Astrocyte of the cerebellum (primary cell): ENCODE measurements at regions not wholly inside any gene's neighbourhood (a gene's known extent, or its start where the extent isn't known, plus 50 kb on each side); places are given as distances from the start of the nearest gene placed in this dataset.

Experiments used
- DNase-seq: peaks from one replicate; pipeline ENCODE4 v3.0.0-alpha.2; 2011; ENCODE audit warnings: low read depth
- H3K4me3 ChIP-seq: 2 replicates; pipeline ENCODE4 v1.5.1; 2011; ENCODE audit warnings: mild to moderate bottlenecking, low read depth, low read length, moderate library complexity
- in situ Hi-C: cut with HindIII; loops from 2 replicates; pipeline ENCODE4 v1.10.0; 2017; ENCODE audit warnings: low sequenced_read_pairs
- TF ChIP-seq, protein P1 (sequence below): IDR thresholded peaks from 2 replicates; pipeline ENCODE4 v1.5.1; 2012; ENCODE audit warnings: low read length, low read depth, moderate library complexity, mild to moderate bottlenecking; ENCODE audit errors: missing control alignments

GRCh38 chr2:126399001-126399400 is 257.0 kb upstream of the GYPC start:
- TF ChIP-seq, protein P1, sequence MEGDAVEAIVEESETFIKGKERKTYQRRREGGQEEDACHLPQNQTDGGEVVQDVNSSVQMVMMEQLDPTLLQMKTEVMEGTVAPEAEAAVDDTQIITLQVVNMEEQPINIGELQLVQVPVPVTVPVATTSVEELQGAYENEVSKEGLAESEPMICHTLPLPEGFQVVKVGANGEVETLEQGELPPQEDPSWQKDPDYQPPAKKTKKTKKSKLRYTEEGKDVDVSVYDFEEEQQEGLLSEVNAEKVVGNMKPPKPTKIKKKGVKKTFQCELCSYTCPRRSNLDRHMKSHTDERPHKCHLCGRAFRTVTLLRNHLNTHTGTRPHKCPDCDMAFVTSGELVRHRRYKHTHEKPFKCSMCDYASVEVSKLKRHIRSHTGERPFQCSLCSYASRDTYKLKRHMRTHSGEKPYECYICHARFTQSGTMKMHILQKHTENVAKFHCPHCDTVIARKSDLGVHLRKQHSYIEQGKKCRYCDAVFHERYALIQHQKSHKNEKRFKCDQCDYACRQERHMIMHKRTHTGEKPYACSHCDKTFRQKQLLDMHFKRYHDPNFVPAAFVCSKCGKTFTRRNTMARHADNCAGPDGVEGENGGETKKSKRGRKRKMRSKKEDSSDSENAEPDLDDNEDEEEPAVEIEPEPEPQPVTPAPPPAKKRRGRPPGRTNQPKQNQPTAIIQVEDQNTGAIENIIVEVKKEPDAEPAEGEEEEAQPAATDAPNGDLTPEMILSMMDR, result no peak
- H3K4me3 ChIP-seq, result no peak overlapping the region
- in situ Hi-C loops, result no loop called here
- DNase-seq, result no peak

- in situ Hi-C loops, result no loop called here
Observed at GRCh38 chr2:126403039-126403628, 252.8 kb upstream of the GYPC start.

DNA sequence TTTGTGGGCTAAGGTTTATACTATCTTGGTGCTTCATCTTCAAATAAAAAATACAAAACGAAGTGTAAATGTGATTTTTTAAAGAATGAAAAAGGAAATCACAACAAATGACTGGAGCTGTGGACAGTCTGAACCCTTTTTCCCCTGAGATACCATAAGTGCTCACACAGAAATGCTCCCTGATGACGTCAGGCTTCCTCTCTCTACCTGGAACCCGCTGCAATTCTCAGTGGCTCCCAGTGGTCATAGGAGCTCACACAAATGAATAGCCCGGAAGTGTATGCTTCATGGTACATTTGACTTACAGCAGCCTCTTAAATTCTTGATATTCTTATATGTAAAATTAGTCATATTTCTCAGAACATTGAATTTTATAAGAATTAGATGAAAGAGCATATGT is 249.7 kb upstream of the GYPC start:
- TF ChIP-seq, protein P1, result no peak
- in situ Hi-C loops, result no loop called here

More at GRCh38 chr2:126403039-126403628, 252.8 kb upstream of the GYPC start:
- DNase-seq, result no peak
- no peak overlapping the region for H3K4me3 ChIP-seq
- TF ChIP-seq, protein P1, result no peak

DNA sequence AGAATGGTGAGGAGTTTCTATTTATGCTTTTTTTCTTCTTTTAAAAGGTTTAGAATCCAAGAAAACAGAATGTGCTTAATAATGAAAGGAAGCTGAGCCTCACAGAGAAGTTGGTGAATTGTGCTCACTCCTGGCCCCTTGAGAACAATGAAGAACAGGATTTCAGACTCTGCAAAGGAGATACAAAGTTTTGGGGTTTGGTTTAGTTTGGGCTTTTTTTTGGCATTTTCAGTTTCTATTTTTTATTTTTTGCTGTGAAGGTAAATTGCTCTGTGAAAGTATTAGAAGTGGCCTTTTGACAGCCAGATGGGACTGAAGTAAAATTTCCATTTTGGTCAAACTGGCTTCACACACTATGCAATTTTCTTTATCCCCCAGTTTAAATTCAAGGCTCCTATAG is 247.3 kb upstream of the GYPC start:
- TF ChIP-seq, protein P1, result no peak
- in situ Hi-C loops, result no loop called here
- DNase-seq, result no peak
- H3K4me3 ChIP-seq, result no peak overlapping the region

More for the DNA sequence above, 249.7 kb upstream of the GYPC start:
- DNase-seq, result no peak
- H3K4me3 ChIP-seq, result no peak overlapping the region

GRCh38 chr2:126409850-126410249 is 246.1 kb upstream of the GYPC start:
- no peak for DNase-seq
- TF ChIP-seq, protein P1, result no peak
- no peak overlapping the region for H3K4me3 ChIP-seq
- in situ Hi-C loops, result no loop called here

- in situ Hi-C loops, result no loop called here
- TF ChIP-seq, protein P1, result no peak
- no peak overlapping the region for H3K4me3 ChIP-seq
- no peak for DNase-seq
Observed at GRCh38 chr2:126413079-126413478, 242.9 kb upstream of the GYPC start.
